ENCODE measurements at regions not wholly inside any gene's neighbourhood (a gene's known extent, or its start where the extent isn't known, plus 50 kb on each side); places are given as distances from the start of the nearest gene placed in this dataset.

DNA sequence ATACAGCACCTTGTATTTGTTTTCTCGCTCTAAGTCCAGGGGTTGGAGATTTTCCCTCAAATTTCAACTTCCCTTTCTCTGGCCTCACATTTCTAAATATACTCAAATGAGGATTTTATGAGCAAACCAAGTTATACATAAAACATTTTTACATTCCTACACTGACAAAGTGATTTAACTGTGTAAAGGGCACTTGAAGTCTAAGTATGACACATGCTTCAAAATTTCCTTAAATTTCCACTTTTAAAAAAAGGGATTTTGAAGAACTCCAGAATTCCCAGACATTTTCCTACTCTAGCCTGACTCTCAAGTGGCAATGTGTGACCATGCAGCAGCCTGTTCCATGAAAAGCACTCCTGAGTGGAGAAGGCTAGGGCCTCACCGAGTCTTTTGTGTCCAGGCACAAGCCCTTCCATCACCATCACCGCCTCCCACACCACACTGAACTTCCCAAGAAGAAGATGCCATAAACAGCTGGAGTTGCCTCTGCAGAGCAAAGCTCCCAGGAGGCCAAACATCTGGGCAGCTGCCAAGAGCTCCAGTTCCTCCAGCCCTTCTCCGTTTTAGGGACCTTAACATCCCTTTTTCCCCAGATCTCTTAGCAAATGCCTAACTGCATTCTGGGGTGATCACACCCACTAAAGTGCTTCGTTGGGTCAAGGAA lies 68.9 kb downstream of the NCR2 start:
- Mint-ChIP-seq H3K4me3 (no peak overlapping the region), H3K27me3 (peaks cover 31% of the 10 kb centered on the region), H3K4me1 (no peaks in the 10 kb centered on the region)

DNA sequence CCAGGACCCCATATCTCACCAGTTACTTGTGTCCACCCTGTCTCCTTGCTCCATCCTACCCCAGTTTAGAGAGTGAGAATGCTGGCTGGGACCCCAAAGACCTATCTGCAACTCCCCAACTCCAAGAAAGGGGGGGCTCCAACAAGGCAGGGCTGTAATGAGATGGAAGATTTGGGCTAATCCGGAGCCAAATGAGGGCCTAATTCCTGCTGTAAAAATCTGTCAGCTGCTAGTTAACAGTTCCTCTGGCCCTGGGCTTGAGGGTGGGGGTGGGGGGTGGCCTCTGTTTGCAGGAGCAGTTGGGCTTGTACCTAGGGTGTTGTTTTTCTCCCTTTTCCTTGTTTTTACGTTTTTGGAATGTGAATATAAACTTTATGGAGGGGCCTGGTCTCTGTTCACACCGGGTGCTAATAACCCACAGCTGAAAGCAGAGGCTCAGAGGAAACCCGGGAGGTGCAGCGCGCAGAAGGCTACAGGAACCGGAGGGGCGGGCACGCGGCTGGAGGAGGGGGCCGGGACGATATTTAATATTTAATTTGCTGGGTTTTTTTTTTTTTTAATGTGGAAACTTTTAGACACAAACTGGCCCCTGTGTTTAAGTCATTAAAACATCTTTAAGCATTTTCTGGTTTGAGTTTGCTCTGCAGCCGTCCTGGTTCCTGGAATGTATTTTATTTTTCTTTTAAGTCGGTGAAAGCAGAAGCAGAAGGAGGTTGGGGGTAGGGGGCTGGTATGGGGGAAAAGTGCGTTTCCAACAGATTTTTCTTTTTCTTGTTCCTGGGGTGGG lies 70.7 kb downstream of the NCR2 start:
- Mint-ChIP-seq H3K4me1 (no peaks in the 10 kb centered on the region), H3K9me3 (peaks cover 0 to 7% of the 10 kb centered on the region in 2 donors), H3K27ac (no peak overlapping the region), H3K27me3 (peaks cover 25% of the 10 kb centered on the region), H3K4me3 (no peak overlapping the region)
- ATAC-seq (no peak), DNase-seq (no peak)

More for the DNA sequence above, 68.9 kb downstream of the NCR2 start:
- ATAC-seq (no peak), DNase-seq (no peak)
- Mint-ChIP-seq H3K9me3 (peaks cover 0 to 7% of the 10 kb centered on the region in 2 donors), H3K27ac (no peak overlapping the region)

DNA sequence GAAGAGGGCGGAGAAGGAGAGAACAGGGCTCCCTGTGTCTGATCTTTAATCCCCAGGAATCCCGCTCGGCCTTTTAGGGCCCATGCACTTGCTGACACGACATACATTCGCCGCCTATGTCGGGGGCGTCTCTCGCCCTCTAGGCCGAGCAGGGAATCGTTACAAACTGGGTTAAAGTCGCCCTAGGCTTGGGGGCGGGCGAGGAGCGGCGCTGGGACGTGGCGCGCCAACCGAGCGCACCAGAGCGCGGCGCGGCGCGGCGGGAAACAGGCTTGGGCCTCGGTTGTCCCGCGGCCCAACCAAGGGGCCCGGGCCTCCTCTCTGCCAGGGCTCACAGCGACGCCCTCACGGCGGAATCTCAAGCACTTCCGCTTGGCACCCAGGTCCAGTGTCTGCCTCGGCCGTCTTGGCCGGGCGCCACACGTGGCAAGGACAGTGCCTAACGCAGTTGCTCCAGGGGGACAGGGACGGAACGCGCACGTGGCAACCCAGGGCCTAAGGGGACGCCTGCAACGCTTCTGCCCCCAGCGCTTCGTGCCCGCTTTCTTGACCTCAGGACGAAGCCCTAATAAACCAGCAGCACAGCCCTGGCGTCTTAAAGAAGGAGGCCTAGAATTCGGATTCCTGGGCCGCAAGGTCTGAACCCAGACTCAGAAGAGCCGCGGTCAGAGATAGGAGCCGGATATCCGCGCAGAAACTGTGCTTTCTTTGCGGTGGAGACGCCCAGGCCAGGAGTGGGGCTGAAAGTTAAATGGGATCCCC lies 71.5 kb downstream of the NCR2 start:
- DNase-seq = no peak
- ATAC-seq = no peak
- H3K27ac Mint-ChIP-seq = no peak overlapping the region
- peaks cover 17% of the 10 kb centered on the region for H3K27me3 Mint-ChIP-seq
- no peak overlapping the region for H3K4me3 Mint-ChIP-seq
- H3K9me3 Mint-ChIP-seq = no peaks in the 10 kb centered on the region
- H3K4me1 Mint-ChIP-seq = no peaks in the 10 kb centered on the region

DNA sequence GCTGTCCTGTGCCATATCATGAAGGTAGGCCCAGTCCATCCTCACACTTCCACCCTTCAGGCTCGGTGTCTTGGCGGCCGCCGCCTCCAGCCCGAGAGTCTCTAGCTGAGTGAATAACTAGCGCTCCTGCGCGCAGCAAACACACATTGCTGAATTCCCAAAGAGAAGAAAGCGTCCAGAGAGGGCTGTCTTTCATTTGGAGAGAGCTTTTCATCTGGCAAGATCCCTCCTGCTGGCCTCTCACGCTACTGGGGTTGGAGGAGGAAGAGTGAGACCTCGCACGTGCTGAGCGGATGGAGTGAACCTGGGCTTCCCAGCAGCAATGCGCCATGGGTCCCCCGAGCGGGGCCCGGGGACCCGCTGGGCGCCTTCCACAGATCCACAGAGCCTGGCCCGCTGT lies 73.2 kb downstream of the NCR2 start:
- DNase-seq (no peak), ATAC-seq (no peak)
- no peak overlapping the region for H3K4me3 Mint-ChIP-seq
- no peaks in the 10 kb centered on the region for H3K9me3 Mint-ChIP-seq
- H3K27me3 Mint-ChIP-seq = peaks cover 21% of the 10 kb centered on the region
- H3K27ac Mint-ChIP-seq = no peak overlapping the region
- H3K4me1 Mint-ChIP-seq = no peaks in the 10 kb centered on the region

DNA sequence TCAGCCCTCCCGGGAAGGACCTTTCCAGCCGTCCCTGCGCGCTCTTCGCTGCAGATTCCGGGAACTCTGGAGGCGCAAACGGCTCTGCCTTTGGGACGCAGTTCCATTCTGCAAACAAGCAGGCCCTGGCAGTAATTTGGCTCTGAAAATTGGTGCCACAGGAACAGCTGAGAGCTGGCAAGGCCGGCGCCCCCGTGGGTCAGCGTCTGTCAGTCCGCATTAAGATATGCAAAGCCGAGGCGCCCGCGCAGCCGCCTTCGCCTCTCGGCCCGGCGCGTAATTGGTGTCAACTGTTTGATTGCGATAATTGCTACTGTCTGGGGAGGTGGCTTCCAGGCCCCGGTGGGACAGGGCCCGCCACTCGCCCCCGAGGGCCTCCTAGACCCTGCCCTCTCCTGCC lies 73.6 kb downstream of the NCR2 start:
- Mint-ChIP-seq H3K9me3 (no peaks in the 10 kb centered on the region), H3K27ac (no peak overlapping the region), H3K27me3 (peaks cover 25% of the 10 kb centered on the region), H3K4me3 (no peak overlapping the region), H3K4me1 (no peaks in the 10 kb centered on the region)
- ATAC-seq (no peak), DNase-seq (no peak)

DNA sequence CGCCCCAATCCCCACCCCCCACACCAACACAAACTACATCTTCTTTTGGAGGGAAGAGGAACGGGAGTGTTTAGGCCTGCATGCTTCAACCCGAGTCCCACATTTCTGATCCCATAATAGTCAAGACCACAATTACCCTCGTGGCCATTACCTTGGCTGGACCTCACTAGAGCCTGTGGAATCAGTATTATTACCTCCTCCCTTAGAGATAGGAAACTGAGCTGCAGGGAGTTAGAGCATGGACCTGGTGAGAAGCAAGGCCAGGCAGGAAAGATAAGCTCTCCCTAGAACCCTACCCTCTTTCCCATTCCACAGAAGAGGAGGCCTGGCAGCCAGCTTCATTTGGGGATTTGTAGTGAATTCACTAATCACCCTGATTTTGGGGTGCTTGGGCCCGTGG lies 74.1 kb downstream of the NCR2 start:
- Mint-ChIP-seq H3K4me3 (no peak overlapping the region), H3K4me1 (no peaks in the 10 kb centered on the region), H3K9me3 (no peaks in the 10 kb centered on the region), H3K27me3 (peaks cover 26% of the 10 kb centered on the region), H3K27ac (no peak overlapping the region)
- ATAC-seq (no peak), DNase-seq (no peak)

DNA sequence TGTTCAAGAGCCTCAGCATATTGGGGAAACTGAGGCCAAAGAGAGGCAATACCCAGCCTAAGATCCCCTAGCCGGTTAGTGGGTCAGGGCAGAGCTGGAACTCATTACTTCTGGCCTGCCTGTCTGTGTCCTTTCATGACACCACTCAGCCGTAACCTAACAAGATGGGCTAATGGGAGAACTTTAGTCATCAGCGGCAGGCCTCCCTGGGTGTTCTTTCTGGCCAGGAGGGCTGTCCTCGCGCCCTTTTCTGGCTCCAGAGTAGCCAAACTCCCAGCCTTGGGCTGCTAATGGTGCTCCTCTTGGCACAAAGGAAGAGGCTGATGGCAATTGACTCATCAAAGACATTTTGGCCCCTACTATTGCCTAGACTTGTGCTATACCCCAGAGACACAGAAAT lies 76.6 kb downstream of the NCR2 start:
- H3K4me3 Mint-ChIP-seq = no peak overlapping the region
- no peak for ATAC-seq
- peaks cover 10% of the 10 kb centered on the region for H3K4me1 Mint-ChIP-seq
- H3K27ac Mint-ChIP-seq = no peak overlapping the region
- H3K9me3 Mint-ChIP-seq = no peaks in the 10 kb centered on the region
- DNase-seq = no peak
- H3K27me3 Mint-ChIP-seq = peaks cover 47% of the 10 kb centered on the region

DNA sequence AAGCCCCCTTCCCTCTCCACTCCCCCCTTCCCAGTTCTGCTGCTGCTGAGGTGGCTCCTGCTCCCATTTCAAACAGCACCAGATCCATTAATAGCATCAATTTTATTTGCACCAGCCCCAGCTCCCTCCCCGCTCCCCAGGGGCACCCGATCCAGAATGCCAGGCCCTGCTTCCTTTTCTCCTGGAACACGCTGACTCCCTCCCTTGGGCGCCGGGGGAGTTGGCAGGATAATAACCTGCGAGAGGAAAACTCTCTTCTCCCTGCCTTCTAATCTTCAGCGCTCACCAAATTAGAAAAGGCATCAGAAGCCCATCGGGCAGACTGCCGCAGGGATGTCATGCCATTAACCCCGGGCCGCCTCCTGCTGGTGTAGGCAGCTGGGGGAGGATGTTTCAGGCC lies 77.8 kb downstream of the NCR2 start:
- H3K4me3 Mint-ChIP-seq = no peak overlapping the region
- H3K27me3 Mint-ChIP-seq = peaks cover 60% of the 10 kb centered on the region
- no peak for DNase-seq
- peaks cover 0 to under 1% of the 10 kb centered on the region in 2 donors for H3K9me3 Mint-ChIP-seq
- ATAC-seq = no peak
- H3K27ac Mint-ChIP-seq = no peak overlapping the region
- peaks cover 10% of the 10 kb centered on the region for H3K4me1 Mint-ChIP-seq

DNA sequence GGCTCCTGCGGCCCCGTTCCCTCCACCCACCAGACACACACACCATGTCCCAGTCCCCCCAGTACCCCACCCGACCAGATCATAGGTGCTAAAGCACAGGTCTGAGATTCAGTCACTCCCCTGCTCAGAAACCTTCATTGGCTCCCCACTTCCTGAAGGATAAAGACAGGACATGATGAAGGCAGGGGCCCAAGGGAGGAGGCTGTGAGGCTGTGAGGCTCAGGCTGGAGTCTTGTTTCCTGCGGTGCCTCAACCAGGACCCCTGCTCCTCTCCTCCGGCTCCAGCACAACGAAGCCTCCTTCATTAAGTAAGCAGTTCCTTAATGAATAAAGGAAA lies 81.1 kb downstream of the NCR2 start:
- Mint-ChIP-seq H3K4me3 (no peak overlapping the region), H3K9me3 (peaks cover 7 to 17% of the 10 kb centered on the region in 2 donors), H3K27me3 (peaks cover 86% of the 10 kb centered on the region), H3K4me1 (peaks cover 10% of the 10 kb centered on the region), H3K27ac (no peak overlapping the region)
- no peak for DNase-seq
- ATAC-seq = peak; percentile 40

DNA sequence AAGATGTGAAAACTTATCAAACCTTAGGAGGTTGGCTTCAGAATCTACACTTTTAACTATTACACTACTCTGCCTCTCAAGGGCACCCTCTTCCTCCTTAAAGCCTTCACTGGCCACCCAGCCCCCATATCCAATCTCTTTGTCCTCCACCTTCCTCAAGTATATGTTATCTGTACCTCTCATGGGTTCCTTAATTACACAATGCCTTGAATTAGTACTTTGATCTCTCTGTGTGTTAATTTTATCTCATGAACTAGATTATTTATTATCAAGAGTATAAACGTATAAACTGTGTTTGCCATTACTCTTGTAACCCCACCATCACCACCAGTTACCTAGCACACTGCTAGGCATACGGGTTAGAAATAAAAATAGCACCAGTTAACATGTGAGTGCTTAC lies 83.3 kb downstream of the NCR2 start:
- Mint-ChIP-seq H3K4me1 (peaks cover 10% of the 10 kb centered on the region), H3K4me3 (no peak overlapping the region), H3K9me3 (peaks cover 7 to 17% of the 10 kb centered on the region in 2 donors), H3K27ac (no peak overlapping the region), H3K27me3 (peaks cover 86% of the 10 kb centered on the region)
- no peak for DNase-seq
- no peak for ATAC-seq

DNA sequence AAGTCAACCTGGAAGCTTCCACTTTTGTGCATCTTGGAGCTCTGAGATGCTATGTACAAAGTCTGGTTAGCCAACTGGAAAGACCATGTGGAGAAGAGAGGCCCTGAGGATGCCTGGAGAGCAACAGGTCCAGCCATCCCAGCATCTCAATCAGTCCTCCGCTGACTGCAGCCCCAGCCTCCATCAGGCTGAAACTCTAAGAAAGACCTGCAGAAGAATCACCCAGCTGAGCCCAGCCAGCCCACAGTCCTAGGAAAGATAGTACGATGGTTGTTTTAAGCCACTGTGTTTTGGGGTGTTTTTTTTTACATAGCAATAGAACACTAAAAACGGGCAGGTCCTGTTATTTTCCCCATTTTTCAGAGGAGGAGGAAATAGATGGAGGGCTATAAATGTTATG lies 84.0 kb downstream of the NCR2 start:
- Mint-ChIP-seq H3K27me3 (peaks cover 79% of the 10 kb centered on the region), H3K4me1 (peaks cover 10% of the 10 kb centered on the region), H3K9me3 (peaks cover 7 to 17% of the 10 kb centered on the region in 2 donors), H3K4me3 (no peak overlapping the region), H3K27ac (no peak overlapping the region)
- no peak for ATAC-seq
- no peak for DNase-seq

DNA sequence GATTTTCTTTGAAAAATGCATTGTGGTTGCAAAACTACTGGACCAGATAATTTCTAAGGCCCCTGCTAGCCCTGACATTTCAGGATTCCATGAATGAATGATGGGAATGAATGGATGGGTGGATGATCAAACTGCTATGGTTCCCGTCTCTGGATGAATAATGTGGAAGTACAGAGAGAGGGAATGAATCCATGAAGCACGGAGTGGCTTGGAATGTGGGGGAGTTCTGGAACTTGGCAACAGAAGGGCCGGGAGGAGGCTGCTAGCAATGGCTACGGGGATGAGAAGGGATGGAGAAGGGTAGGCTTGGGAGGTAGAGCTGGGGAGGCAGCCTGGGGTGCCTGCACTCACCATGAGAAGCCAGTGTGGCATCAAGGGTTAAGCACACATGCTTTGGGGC lies 84.8 kb downstream of the NCR2 start:
- H3K27ac Mint-ChIP-seq = no peak overlapping the region
- peaks cover 7 to 17% of the 10 kb centered on the region in 2 donors for H3K9me3 Mint-ChIP-seq
- peaks cover 10% of the 10 kb centered on the region for H3K4me1 Mint-ChIP-seq
- no peak for DNase-seq
- no peak for ATAC-seq
- no peak overlapping the region for H3K4me3 Mint-ChIP-seq
- peaks cover 71% of the 10 kb centered on the region for H3K27me3 Mint-ChIP-seq

DNA sequence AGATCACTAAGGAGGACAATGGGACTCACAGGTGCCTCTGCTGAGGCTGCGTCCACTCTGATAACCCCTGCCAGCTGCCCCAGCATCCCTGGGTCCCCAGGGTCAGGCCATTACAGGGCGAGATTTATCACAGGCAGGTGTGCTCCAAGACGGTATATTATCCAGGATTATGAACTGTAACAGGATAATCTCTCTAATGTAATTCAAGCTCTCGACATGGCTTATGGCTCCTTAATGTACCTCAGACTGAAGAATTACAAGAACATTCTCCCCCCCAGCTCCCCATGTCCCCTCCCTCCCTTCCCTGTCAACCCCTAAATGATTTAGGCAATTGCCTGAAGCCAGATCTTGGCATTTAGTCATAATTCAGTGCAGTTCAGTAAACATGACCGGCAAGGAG lies 86.8 kb downstream of the NCR2 start:
- Mint-ChIP-seq H3K4me1 (no peaks in the 10 kb centered on the region), H3K9me3 (peaks cover 7 to 17% of the 10 kb centered on the region in 2 donors), H3K4me3 (no peak overlapping the region), H3K27ac (no peak overlapping the region), H3K27me3 (peaks cover 52% of the 10 kb centered on the region)
- DNase-seq = no peak
- ATAC-seq = no peak

DNA sequence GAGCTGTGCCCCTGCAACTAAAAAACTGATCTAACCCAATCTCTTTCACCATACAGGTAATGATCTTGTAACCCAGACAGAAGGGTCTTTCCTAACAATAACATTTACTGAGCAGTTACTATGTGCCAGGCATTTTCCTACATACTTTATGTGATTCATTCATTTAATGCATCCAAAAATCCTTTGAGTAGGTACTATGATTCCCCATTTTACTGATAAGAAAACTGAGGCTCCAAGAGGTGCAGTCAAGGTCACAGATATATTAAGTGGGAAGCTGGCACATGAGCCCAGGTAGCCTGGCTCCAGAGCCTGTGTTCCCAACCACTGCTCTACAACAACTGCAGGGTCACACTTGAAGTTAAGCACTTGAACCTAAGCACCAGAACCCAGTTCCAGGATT lies 87.6 kb downstream of the NCR2 start:
- ATAC-seq = no peak
- Mint-ChIP-seq H3K4me1 (no peaks in the 10 kb centered on the region), H3K4me3 (no peak overlapping the region), H3K27ac (no peak overlapping the region), H3K9me3 (peaks cover 7 to 17% of the 10 kb centered on the region in 2 donors), H3K27me3 (peaks cover 43% of the 10 kb centered on the region)
- no peak for DNase-seq

DNA sequence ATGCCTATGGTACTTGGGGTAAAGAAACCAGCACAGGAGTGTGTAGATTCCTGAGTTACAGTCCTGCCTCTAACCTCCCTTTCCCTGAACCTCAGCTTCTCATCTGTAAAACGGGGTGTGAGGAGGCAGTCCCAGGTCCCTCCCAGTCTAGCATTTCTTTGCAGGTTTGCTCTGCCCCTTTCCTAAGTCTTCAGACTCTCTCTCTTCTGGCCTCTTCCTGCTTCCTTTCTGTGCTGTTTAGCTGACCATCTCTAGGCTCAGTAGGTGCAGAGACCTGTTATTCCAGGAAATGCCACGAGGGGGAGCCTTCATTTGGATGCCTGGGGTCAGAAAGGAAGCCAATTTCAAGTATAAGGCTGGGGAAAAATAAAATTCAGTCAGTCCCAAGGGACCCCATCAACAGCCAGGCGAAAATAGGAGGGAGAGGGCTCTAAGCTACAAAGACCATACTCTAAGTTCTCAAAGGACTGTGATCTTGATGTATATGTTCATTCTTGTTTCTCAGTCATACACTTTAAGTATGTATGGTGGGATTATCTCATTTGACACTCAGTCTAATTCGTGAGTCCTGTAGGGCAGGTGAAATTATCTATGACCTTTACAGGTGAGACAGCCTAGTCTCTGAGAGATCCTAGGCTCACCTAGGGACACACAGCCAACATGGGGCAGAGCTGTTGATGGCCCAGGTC lies 89.1 kb downstream of the NCR2 start:
- no peak overlapping the region for H3K4me3 Mint-ChIP-seq
- peaks cover 40% of the 10 kb centered on the region for H3K27me3 Mint-ChIP-seq
- H3K27ac Mint-ChIP-seq = no peak overlapping the region
- ATAC-seq (peak; percentile 38), DNase-seq (peak; percentile 75 to 79)
- peaks cover 11% of the 10 kb centered on the region for H3K4me1 Mint-ChIP-seq
- H3K9me3 Mint-ChIP-seq = peaks cover 0 to 8% of the 10 kb centered on the region in 2 donors
